Kidney (tissue), 13 donors: ENCODE measurements at regions not wholly inside any gene's neighbourhood (a gene's known extent, or its start where the extent isn't known, plus 50 kb on each side); places are given as distances from the start of the nearest gene placed in this dataset.
"Not testable (repeated sequence)": the region's sequence is repeated elsewhere in the genome, so short reads cannot be mapped to it uniquely, and the experiment has no call there.

Source experiments
- DNase-seq, 5 donors: peaks; one replicate each; pipeline ENCODE4 v3.0.0-alpha.2; 2013 to 2020
- FAIRE-seq: peaks from 2 replicates; lab custom pipeline; 2012; peaks lifted over from hg19 to GRCh38; lab: Jason Lieb, UNC
- H3K27ac ChIP-seq, 2 donors: one replicate each; pipeline ENCODE4 v1.7.0; 2013; ENCODE audit warnings: low read depth in 2 of 2, low read length in 2 of 2, inconsistent platforms in 1 of 2
- H3K27me3 ChIP-seq: one replicate; pipeline ENCODE4 v1.7.1; 2013; ENCODE audit warnings: low read length, inconsistent platforms; ENCODE audit not compliant: control insufficient read depth, insufficient read depth
- H3K36me3 ChIP-seq, 3 donors: one replicate each; pipeline versions ENCODE4 v1.7.0 to v1.7.1; 2013; ENCODE audit warnings: low read length in 3 of 3, control low read depth in 1 of 3, inconsistent platforms in 1 of 3; ENCODE audit not compliant: insufficient read depth in 3 of 3, control insufficient read depth in 2 of 3
- H3K4me1 ChIP-seq, 3 donors: one replicate each; pipeline versions ENCODE4 v1.7.0 to v1.7.1; 2013; ENCODE audit warnings: low read length in 3 of 3, inconsistent platforms in 1 of 3, low read depth in 1 of 3; ENCODE audit not compliant: control insufficient read depth in 2 of 3, insufficient read depth in 2 of 3
- H3K4me3 ChIP-seq, 3 donors: one replicate each; pipeline versions ENCODE4 v1.7.0 to v1.8.1; 2013; ENCODE audit warnings: low read length in 3 of 3, control low read depth in 1 of 3, inconsistent platforms in 1 of 3
- H3K9ac ChIP-seq, 3 donors: one replicate each; pipeline versions ENCODE4 v1.7.0 to v1.7.1; 2013; ENCODE audit warnings: low read length in 3 of 3, control low read depth in 1 of 3, inconsistent platforms in 1 of 3
- H3K9me3 ChIP-seq, 3 donors: one replicate each; pipeline versions ENCODE4 v1.7.0 to v1.7.1; 2013; ENCODE audit warnings: low read length in 3 of 3, control low read depth in 1 of 3, inconsistent platforms in 1 of 3; ENCODE audit not compliant: control insufficient read depth in 2 of 3, insufficient read depth in 1 of 3
- CTCF ChIP-seq: IDR thresholded peaks from 3 replicates; pipeline ENCODE4 v1.5.1; 2012; ENCODE audit warnings: mild to moderate bottlenecking, moderate library complexity, borderline replicate concordance; ENCODE audit not compliant: insufficient read depth; ENCODE audit errors: extremely low read depth
- intact Hi-C: fragments of 100-400 bp; cut with DNase I; formaldehyde crosslinking; loops from one replicate; pipeline ENCODE4 v1.11.1; 2022
- donor health status: control.
- donor health status: control.
- donor health status: control.
- donor health status: control.
- donor health status: control.
- donor health status: DM: yes; HTN: yes; CAD: no.
- donor health status: Normal renal cell carcinoma (clear cell type).

DNA sequence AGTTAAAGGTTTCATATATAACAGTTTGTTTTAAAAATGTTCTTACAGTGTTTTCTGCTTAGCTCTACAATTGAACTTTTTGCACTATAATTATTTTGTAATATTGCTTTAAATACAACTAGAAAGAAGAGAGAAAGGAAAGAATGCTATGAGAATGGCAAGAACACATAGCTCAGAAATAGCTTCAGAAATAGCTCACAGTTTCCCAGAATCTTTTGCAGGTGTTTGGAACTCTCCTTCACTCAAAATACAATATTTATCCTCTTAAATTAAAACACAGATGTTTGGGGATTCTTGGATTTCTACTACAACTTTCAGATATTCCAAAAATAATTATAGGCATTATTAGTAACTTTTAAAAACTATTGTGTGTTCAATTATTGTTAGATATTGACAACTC is 658.0 kb upstream of the DPPA4 start:
- FAIRE-seq (no peak), DNase-seq (no peak)
- no peaks in the 10 kb centered on the region for H3K9me3 ChIP-seq
- no peak for TF ChIP-seq CTCF
- H3K27ac ChIP-seq = no peak overlapping the region
- H3K9ac ChIP-seq = no peak overlapping the region
- H3K4me1 ChIP-seq = no peaks in the 10 kb centered on the region
- no peak overlapping the region for H3K4me3 ChIP-seq
- H3K27me3 ChIP-seq = no peaks in the 10 kb centered on the region
- no peaks in the 10 kb centered on the region for H3K36me3 ChIP-seq
- intact Hi-C loops = no loop called here

- H3K27ac ChIP-seq, H3K9ac ChIP-seq, H3K36me3 ChIP-seq, DNase-seq, H3K4me1 ChIP-seq, H3K4me3 ChIP-seq, intact Hi-C loops, H3K27me3 ChIP-seq, FAIRE-seq, H3K9me3 ChIP-seq: not testable (repeated sequence)
Measured at GRCh38 chr3:110001905-110002304, 664.6 kb upstream of the DPPA4 start.

- intact Hi-C loops = no loop called here
- Histone ChIP-seq H3K27me3 (no peaks in the 10 kb centered on the region), H3K9me3 (no peaks in the 10 kb centered on the region), H3K4me1 (no peaks in the 10 kb centered on the region), H3K9ac (no peak overlapping the region), H3K27ac (no peak overlapping the region), H3K4me3 (no peak overlapping the region), H3K36me3 (no peaks in the 10 kb centered on the region)
- FAIRE-seq (no peak), DNase-seq (no peak)
- TF ChIP-seq CTCF = no peak
Measured at GRCh38 chr3:110006913-110007312, 669.6 kb upstream of the DPPA4 start.

- no peak for DNase-seq
- no peak for FAIRE-seq
- Histone ChIP-seq H3K27me3 (no peaks in the 10 kb centered on the region), H3K9me3 (no peaks in the 10 kb centered on the region), H3K27ac (no peak overlapping the region), H3K9ac (no peak overlapping the region), H3K4me1 (no peaks in the 10 kb centered on the region), H3K36me3 (no peaks in the 10 kb centered on the region), H3K4me3 (no peak overlapping the region)
- TF ChIP-seq CTCF = no peak
- intact Hi-C loops = no loop called here
Measured at GRCh38 chr3:110015231-110015963, 678.1 kb upstream of the DPPA4 start.
